ENCODE measurements at regions not wholly inside any gene's neighbourhood (a gene's known extent, or its start where the extent isn't known, plus 50 kb on each side); places are given as distances from the start of the nearest gene placed in this dataset.
"Not testable (repeated sequence)": the region's sequence is repeated elsewhere in the genome, so short reads cannot be mapped to it uniquely, and the experiment has no call there.

DNA sequence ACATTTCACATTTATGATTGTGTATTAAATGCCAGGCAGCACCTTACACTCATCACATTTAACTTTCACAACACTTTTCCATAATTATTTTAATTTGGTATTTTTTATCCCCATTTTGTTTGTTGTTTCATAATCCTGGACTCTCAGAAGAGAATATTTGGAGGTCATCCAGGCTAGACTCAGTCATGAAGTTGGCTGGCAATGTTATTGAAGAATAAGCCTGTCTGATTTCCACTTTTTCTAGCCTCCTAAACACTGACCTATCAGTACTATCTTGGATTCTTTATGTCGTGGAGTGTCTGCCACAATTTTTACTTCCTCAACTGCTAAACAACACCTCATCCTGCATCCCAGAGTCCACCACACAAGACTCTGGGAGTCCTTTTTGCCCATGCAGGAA lies 372.3 kb upstream of the NRP1 start:
- no peak for DNase-seq (ENCODE audit: low read depth, low spot score)

DNA sequence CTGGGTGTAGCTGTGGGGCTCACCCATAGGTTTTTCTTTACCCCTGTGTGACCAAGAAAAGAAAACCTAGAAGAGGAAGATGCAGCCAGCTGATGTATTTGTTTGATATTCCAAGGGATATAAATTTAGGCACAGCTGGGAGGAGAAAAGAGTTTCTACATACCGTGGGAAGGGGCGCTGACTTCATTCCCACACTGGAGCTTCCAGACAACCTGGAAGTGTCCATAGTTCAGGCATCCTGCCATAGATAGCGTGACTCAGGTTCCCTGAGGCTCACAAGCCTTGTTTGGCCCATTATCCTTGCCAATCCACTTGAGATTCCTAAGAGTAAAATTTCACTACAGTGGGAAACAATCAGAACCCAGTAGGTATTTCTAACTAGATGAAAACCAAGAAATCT lies 371.7 kb upstream of the NRP1 start:
- no peak for DNase-seq (ENCODE audit: low read depth, low spot score)

- no peak for DNase-seq (ENCODE audit: low read depth, low spot score)
Measured at GRCh38 chr10:33704214-33704830, 369.9 kb upstream of the NRP1 start.

- no peak for DNase-seq (ENCODE audit: low read depth, low spot score)
Measured at GRCh38 chr10:33703501-33704213, 369.2 kb upstream of the NRP1 start.

DNA sequence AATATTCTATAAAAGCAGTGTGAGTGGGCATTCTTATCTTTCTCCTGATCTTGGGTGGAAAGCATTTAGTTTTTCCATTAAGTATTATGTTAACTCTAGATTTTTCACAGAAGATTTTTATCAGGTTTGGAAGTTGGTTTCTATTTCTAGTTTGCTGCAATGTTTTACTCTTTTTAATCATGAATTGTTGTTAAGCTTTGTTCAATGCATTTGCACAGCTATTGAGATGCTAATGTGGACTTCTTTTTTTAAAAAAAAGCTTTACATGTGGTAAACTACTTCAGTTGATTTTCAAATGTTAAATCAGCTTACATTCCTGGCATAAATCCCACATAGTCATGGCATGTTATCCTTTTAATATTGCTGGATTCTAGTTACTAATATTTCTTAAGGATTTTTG lies 363.6 kb upstream of the NRP1 start:
- DNase-seq (ENCODE audit: low read depth, low spot score), result no peak

DNA sequence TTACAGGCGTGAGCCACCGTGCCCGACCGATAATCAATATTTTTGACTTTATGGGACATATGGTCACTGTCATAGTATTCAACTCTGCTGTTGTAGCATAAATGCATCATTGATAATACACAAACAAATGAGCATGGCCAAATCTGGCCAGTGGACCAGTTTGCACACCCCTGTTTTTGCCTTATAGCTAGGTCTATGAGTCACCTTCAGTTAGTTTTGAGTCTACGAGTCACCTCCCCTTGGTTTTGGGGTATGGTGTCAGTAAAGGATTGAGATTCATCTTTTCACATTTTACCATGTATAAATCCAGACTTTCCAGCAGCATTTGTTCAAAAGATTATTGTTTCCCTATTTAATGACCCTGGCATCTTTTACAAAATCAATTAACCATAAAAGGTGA lies 362.5 kb upstream of the NRP1 start:
- no peak for DNase-seq (ENCODE audit: low read depth, low spot score)

DNA sequence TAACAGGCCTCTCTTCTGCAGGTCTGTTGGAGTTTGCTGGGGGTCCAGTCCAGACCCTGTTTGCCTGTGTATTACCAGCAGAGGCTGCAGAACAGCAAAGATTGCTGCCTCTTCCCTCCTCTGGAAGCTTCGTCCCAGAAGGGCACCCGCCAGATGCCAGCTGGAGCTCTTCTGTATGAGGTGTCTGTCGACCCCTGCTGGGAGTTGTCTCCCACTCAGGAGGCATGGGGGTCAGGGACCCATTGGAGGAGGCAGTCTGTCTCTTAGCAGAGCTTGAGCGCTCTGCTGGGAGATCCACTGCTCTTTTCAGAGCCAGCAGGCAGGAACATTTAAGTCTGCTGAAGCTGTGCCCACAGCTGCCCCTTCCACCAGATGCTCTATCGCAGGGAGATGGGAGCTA lies 361.1 kb upstream of the NRP1 start:
- no peak for DNase-seq (ENCODE audit: low read depth, low spot score)

DNA sequence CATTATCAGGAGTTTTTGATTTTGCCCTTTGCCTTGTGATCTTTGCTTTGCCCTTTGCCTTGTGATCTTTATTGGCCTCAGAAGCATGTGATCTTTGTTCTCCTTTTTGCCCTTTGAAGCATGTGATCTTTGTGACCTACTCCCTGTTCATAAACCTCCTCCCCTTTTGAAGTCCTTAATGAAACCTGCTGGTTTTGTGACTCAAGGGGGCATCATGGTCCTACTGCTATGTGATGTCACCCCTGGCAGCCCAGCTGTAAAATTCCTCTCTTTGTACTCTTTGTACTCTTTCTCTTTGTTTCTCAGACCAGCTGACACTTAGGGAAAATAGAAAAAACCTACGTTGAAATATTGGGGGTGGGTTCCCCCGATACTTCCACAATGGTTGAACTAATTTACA lies 356.1 kb upstream of the NRP1 start:
- not testable (repeated sequence) for DNase-seq (ENCODE audit: low read depth, low spot score)

DNA sequence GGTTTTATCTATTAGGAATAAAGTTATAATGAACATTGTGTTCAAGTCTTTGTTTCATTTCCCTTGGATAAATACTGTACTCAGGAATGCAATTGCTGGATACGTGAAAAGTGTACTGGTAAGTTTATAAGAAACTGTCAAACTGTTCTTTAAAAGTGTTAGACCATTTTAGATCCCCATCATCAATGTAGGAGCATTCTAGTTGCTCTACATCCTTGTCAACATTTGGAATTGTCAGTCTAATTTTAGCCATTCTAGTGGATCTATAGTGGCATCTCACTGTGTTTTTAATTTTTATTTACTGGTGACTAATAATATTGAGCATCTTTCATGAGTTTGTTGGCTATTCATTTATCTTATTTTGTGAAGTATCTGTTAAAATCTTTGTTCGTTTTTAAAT lies 354.0 kb upstream of the NRP1 start:
- no peak for DNase-seq (ENCODE audit: low read depth, low spot score)

DNA sequence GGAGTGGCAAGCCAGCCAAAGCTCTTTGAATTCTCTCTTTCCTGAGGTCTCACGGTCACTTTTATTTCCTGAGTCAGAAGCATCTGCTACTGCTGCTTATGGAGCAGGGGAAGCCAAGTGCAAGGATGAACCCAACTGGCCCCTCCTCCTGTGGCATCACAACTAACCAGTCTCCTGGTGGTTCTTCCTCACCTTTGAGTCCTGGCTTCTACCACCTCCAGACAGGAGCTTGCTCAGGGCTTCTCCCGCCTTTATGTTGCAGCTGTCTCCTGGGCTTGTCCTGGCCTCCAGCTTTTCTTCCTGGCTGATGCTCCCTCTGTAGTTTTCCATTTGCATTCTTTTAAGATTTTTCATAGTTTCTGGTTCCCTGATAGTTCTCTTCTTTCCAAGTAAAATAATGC lies 349.7 kb upstream of the NRP1 start:
- no peak for DNase-seq (ENCODE audit: low read depth, low spot score)

GRCh38 chr10:33681595-33681994 lies 347.1 kb upstream of the NRP1 start:
- DNase-seq (ENCODE audit: low read depth, low spot score), result no peak

DNA sequence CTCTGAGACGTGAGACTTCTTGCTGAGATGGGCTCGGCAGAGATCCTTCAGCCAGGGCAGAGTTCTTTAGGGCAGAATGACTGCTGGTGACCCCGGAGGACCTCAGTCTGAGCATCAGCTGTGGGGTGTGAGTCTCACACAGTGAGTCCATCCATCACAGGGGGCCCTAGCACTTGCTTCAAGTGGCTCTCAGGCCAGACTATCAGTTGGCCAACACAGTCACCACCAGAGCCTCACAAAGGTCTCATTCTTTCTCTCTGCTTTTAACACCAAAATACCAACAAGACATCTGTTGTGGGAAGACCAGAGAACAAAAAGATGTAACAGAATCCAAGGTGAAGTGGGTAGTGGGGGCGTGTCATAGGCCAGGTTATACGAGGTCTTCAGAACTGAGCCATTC lies 345.6 kb upstream of the NRP1 start:
- DNase-seq (ENCODE audit: low read depth, low spot score), result no peak

DNA sequence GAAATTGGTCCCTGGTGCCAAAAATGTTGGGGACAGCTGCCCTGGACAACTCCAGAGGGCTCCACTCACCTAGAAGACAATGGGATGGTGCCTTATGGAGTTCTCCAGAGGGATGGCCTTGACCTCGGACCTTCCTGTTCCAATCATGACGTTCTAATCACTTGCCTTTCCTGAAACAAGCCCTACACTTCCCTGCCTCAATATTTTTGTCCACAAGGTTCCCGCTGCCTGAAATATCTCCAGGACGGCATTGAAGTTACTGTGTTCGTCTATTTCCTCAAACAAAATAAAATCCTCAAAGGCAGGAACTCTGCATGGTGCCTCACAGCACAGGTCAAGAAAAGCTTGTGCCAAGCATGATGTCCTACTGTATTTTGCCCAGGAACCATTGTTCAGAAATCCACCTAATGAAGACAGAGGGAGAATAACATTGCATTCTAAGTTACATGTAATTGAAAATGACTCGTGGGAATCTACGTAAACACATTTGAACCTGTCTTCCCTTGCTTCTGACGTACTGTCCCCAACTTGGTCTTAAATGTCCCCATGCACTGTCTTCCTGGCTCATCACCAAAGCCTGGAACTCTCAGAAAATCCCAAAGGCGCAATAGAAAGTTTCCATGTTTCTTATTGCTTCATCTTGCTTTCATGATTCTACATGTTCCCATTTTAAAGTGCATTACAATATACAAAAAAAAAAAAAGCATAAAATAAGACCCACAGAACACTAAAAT lies 342.3 kb upstream of the NRP1 start:
- DNase-seq (ENCODE audit: low read depth, low spot score), result no peak

GRCh38 chr10:33674986-33675599 lies 340.6 kb upstream of the NRP1 start:
- DNase-seq (ENCODE audit: low read depth, low spot score), result no peak

DNA sequence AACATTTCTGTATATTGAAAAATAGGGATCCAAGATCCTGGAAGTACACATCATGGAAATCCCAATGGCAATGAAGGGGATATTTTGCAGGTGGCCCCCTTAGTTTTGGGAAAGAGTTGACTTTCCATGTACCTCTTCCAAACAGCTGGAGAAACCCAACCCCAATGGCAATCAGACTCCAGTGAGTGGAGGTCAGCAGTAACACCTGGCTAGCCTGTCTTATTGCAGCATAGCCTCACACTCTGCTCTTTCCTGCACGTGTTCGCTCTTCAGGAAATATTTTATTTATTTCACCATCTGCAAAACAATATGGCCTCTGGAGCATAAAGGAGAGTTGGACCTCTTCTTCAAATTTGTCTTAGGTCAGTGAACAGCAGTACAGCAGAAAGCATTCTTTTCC lies 340.0 kb upstream of the NRP1 start:
- no peak for DNase-seq (ENCODE audit: low read depth, low spot score)

DNA sequence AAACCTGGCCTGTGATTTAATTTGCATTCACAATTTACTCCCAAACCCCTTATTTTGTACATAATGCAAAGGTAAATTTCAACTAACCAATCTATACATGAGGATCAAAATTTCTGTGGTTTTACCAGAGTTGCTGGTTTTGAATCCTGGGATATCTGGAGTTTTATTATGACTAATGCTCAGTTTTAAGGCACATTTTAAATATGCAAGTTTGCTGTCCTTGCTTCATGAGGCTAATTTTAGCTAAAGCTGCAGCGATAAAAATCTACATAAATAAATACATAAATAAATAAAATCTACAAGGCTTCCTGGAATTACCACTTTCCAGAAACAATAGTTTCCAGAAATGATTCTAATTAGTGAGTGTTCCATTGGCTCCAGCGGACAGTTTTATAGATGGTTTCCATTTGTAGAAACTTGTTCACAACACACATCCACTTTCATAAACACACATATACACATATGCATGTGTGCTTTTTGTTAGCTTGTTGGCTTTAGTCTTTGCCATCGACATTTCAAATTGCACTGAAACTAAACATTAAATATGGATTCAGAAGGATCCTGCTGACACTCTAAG lies 339.5 kb upstream of the NRP1 start:
- no peak for DNase-seq (ENCODE audit: low read depth, low spot score)

- no peak for DNase-seq (ENCODE audit: low read depth, low spot score)
Measured at GRCh38 chr10:33669904-33670303, 335.4 kb upstream of the NRP1 start.

DNA sequence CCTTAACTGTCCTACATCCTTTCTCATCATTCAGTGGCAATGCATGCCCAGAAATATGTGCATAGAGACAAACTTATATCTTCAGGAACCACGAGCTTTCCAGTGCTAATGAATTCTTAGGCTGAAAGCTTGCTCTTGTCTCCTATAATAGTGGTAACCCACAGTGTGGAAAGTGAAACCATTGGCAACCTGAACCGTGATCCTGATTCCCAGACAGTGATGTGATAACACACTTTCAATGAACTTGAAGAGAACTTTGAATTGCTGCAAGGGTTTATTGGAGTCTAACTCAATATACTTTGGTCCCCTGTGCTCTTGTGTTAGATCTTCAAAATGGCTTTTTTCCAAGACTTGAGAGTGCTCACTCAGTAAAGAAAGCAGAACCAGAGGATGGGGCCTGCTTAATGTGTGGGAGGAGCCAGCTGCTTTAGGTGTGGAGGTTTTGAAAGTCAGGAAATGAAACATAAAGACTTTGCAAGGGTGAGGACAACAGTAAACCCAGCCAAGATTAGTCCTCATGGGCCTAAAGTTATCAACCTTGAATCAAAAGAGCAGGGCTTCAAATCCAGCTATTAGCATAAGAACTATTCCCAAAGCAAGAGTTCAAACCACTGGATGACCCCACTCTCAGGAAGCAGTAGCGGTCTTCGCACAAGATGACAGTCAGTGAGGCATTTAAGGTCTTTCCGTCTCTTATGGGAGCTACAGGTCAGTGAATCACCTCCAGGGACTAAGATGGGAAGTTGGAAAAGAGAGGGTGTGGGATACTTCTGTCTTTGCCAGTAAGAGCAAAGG lies 332.4 kb upstream of the NRP1 start:
- no peak for DNase-seq (ENCODE audit: low read depth, low spot score)

DNA sequence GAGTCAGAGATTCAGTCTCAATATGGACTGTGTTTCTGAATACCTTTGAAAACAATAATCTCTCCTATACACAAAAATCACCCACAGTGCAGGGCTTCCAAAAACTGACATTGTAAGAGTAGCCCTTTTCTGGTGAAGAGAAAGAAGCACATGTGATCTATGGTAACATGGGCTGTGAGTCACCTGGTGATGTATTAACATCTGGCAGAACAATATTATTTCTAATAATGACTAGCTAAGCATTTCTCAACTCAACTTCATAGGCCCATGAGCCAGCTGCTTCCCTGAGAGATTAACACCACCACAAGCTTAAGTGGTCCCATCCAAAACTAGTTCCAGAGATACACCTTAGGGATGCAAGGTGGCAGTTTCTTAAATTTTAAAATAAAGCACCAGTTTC lies 331.0 kb upstream of the NRP1 start:
- DNase-seq (ENCODE audit: low read depth, low spot score), result no peak

GRCh38 chr10:33664070-33664469 lies 329.6 kb upstream of the NRP1 start:
- DNase-seq (ENCODE audit: low read depth, low spot score), result no peak

DNA sequence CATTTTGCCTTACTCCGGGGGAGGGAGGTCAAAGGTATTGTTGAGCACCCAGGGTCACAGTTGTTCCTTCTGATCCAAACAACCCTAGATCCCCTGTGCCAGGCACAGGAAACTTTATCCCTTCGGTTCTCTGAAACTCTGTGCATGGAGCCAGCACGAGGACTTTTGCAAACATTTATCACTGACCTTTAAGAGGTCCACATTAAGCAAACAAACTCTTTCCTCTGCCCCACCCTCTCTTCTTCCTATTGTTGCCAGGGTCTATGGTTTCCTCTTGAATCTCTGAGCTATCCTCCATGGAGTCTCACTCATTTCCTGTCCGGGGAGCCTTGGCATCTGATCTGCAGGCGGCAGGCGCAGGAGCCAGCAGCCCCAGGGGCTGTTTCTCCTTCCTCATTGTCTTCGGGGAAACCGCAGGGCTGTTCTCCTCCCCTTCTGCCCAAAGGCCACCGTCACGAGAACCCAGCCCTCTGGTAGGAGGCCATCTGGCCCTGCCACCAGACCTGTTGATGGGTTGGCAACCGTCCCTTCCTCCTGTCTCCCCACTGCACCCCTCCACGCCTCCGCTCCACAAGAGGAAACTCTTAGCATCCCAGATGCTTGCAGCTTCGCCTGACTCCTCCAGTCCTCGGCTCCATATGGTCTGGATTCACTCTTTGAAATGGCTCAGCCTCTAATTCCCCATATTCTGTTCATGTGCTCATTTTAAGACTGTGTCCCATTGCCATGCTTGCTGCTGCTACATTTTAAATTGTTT lies 327.3 kb upstream of the NRP1 start:
- DNase-seq (ENCODE audit: low read depth, low spot score), result no peak

All from brain pericyte (primary cell).